Fibroblast of skin of left biceps (primary cell): ENCODE measurements at regions not wholly inside any gene's neighbourhood (a gene's known extent, or its start where the extent isn't known, plus 50 kb on each side); places are given as distances from the start of the nearest gene placed in this dataset.
"Not testable (repeated sequence)": the region's sequence is repeated elsewhere in the genome, so short reads cannot be mapped to it uniquely, and the experiment has no call there.

ENCODE experiments used
- DNase-seq, 2 experiments: peaks; one replicate each; pipeline ENCODE4 v3.0.0-alpha.2; 2013; ENCODE audit warnings: low read depth in 2 of 2

- DNase-seq = no peak
Observed at GRCh38 chr3:159266779-159267178, 464.9 kb downstream of the MFSD1 start.

DNA sequence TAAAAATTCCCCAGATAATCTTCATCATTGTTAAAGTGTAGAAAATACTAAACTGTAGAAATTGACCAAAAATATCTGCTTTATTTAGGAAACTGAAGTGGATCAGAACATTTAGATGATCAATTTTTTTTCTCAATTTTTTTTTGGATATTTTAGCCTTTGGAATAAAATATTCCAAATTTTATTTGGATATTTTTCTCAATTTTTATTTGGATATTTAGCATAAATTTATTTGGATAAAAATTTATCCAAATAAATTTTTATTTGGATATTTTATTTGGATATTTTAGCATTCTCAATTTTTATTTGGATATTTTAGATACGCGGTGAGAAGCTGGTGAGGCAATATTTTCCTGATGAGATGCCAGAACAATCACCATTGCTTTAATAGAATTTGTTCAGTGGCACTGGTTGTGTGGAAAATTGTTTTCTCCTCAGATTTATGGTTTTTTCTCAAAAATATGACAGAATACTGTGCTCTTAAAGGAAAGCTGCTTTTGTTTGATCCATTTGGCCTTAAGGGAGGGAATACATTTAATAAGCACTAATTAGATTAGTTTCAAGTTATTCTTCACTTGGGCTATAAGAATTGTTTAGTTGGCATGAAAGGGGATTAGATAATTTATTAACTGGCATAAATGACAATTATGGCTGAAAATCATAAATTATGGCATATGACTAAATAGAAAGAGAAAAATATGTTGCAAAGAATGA lies 470.1 kb downstream of the MFSD1 start:
- DNase-seq = no peak

DNA sequence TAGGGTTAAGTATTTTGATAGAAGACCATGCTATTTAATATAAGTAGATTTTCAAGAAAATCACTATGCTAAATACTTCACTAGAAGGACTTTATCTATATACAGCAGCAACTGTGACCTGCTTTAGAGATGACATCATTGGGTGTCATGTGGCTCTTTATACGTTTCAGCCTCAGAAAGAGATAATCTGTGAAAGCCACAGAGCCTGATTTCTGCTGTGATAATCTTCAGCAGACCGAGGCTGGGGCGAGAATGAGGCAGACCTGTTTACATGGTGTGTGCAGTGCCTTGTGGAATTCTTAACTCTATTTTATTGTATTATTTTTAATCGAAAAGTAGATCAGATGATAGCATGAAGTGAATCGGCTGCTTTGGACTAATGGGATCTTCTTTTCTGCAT lies 471.2 kb downstream of the MFSD1 start:
- no peak for DNase-seq

DNA sequence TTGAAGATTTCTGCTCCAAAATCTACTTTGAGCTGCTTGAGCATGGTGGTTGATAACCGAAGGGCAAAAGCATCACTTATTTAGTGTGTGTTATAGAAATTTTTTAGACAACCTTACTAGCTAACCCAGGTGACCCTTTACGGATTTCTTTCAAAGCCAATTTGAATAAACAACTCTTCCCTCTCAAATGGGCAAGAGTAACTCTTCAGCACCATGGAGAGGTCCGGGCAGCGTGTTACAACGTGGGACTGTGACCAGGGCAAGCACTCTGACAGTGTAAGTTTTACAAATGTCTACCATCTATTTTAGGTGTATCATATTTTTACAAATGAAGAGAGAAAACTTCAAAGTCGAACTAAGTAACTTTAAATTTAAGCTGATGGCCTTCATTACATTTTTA lies 471.8 kb downstream of the MFSD1 start:
- peak; percentile 3 to 4 for DNase-seq

DNA sequence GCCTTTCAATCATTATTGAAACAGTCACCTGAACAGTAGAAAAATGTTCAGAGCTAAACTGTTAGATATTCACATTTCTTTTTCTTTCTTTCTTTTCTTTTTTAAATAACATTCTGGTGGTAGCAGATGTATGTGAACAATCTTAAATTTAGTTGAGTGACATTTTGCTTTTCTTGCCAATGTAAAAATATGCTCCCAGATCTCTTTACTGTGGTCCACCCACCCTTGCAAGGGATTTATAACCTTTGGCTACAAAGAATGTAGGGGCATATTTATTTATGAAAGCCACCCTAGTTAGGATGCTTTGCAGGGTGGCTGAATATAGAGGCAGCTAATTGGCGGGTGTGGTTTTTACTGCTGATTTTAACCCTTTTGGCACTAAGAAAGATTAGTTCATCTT lies 473.9 kb downstream of the MFSD1 start:
- no peak for DNase-seq

- no peak for DNase-seq
Observed at GRCh38 chr3:159277814-159278213, 476.0 kb downstream of the MFSD1 start.

DNA sequence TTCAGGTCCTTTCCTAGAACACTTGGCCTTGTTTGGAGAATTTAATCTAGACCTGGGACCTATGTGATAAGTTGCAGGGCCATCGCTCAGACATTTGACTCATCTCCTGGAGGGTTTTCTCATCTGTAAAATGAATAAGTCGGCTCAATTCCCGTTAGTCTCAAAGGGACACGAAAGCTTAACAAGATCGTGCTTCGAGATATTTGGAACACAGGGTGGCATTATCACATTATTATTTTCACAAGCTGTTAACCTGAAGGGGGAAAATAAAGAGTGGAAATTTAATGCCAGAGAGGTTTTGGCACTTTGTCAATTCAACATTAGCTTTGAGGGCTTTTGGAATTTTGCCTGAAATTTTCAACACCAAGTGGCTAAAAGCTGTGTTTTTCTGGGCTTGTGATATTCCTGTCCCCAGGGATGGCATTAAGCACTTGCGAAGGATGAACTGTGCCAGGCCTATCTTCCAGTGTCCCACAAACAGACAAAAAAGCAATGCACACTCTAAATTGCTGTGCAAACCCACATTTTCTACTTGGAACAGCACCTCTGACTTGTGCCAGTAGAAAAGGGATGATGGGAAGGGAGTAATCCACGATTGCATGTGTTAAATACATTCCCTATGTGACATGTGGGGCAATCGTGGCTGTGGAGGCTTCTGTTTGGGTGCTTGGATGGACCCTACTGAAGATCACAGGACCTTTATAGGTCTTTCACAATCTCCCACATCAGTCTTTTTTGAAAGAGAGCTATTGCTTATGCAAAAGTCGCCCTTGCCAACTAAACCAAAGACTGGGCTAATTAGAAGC lies 478.7 kb downstream of the MFSD1 start:
- DNase-seq = no peak

GRCh38 chr3:159293493-159293892 lies 491.6 kb downstream of the MFSD1 start:
- DNase-seq = no peak

DNA sequence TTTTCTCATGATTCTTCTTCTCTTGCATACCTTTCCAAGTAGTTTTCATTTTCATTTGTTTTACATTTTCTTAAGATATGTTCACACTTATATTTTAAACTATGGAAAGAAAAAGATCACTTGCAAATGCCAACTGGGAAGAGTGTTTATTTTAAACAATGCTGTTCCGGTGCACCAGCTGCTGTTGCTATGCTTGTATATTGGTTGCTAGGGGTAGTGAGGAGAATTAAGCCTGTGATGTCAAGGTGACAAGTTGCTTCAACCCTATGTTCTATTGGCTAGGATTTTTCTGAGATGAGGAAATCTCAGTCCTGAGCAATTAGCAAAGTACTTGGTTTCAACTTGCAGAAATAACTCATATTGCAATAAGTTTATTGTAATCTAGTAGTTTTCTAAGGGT lies 500.1 kb downstream of the MFSD1 start:
- DNase-seq = no peak

- no peak for DNase-seq
Observed at GRCh38 chr3:159305017-159305416, 503.2 kb downstream of the MFSD1 start.

DNA sequence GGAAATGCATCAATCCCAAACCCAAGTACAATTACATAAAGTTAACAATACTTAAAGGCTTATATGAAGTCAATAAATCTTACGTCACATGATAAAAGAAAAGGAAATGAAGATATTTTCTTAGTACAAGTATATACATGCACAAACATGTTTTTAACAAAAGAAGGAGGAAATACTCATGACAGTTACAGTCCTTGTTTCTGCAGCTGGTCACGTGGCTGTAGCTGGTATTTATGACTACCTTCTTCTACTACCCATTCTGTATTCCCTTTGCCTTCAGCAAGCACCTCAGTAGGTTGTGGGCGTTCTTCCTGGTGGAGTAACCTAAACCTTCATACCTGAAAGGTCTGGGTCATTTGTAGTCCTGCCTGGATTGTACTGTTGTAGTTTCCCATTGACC lies 514.9 kb downstream of the MFSD1 start:
- DNase-seq = not testable (repeated sequence)

- no peak for DNase-seq
Observed at GRCh38 chr3:159319156-159319555, 517.3 kb downstream of the MFSD1 start.

GRCh38 chr3:159322322-159322939 lies 520.6 kb downstream of the MFSD1 start:
- DNase-seq = peak in 1 of 2 experiments; percentile 1

GRCh38 chr3:159323848-159324247 lies 522.0 kb downstream of the MFSD1 start:
- no peak for DNase-seq

GRCh38 chr3:159326998-159327397 lies 525.1 kb downstream of the MFSD1 start:
- DNase-seq = no peak

- DNase-seq = no peak
Observed at GRCh38 chr3:159332535-159333099, 530.8 kb downstream of the MFSD1 start.

- DNase-seq = no peak
Observed at GRCh38 chr3:159339131-159339530, 537.3 kb downstream of the MFSD1 start.

DNA sequence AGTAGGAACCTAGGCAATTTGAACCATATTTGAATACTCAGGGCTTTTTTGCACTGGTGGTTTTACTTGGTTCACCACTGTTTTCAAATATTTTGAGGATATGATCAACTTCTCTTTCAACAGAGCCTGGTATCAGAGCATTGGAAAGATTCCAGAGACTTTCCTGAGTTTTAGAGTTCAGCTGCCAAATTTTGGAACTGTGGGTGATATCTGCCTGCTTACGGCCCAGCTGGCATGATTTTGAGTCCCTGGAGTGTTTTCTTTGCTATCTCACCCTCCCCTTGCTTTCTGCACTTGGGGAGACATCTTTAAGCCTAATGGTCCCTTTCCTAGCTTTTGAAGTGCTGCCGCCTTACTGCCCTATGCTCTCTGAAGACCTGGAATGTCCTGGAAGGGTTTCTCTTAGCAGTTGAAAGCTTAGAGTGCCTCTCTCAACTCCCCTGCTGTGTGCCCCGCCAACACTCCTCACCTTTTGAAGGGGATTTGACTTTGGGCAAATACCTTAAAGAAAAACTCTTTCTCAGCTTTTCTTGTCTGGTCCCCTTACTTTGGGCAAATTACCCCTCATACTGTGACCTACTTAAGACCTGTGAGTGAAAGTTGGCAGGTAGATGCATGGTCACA lies 539.1 kb downstream of the MFSD1 start:
- DNase-seq = no peak

GRCh38 chr3:159346271-159346903 lies 544.5 kb downstream of the MFSD1 start:
- DNase-seq = no peak

DNA sequence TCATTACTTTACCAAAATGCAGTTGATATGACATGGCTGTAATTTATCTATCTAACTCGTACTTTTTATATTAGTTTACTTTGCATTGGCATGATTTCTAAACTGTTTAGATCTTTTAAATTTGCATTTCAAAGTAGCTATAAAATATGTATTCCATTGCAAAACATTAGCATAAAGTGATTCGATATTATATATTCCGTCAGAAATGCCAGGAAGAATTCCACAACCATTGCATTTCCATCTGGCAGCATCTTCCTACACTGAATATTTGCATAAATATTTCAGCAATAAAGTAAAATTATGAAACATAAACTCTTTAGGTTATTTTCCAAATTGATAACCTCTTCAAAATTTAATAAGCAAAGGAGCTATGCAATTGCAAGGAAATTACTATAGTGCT lies 546.6 kb downstream of the MFSD1 start:
- no peak for DNase-seq

DNA sequence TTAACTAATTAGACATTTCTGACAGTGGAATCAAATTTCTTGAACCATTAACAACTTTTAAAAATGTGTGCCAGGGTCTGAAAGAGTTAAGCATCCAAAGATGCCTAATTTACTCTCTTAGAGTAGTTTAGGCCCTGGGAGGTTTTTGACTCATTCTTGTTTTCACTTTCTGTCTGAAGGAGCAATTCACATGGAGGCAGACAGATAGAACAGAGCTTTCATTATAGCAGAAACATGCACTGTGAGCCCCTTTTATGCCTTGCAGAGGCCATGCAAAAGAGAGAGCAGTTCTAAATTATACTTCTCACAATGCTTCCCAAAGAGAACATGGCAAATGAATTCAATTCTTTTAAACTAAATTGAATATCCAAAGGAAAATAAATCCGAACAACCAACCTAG lies 554.8 kb downstream of the MFSD1 start:
- no peak for DNase-seq

DNA sequence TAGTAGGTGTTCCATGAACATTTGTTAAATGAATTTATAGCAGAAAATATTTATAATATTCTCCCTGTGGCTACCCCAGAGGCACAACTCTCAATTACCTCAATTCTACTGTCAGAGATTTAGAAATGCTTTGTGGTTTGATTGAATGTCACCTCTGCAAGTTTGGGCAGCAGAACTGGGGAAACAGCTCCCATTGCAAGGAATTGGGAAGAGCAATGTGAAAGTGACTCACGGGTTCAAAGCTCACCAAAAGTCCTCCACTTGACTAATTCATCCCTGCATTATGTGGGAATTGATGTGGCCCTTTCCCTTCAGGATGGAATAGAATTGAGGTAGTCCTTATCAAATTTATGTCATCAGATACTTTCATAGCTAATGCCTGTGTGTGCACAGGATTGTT lies 562.7 kb downstream of the MFSD1 start:
- no peak for DNase-seq
